Lower lobe of right lung (tissue), 2 donors: ENCODE measurements at regions not wholly inside any gene's neighbourhood (a gene's known extent, or its start where the extent isn't known, plus 50 kb on each side); places are given as distances from the start of the nearest gene placed in this dataset.

Experiments used
- ATAC-seq, 2 donors: fragments of 200-7000 bp; cut with Tn5 transposase; one replicate each; pipeline ENCODE4 v1.9.1; 2020 to 2022; ENCODE audit warnings: mild to moderate bottlenecking in 2 of 2, moderate library complexity in 2 of 2
- DNase-seq: peaks from one replicate; pipeline ENCODE4 v3.0.0-alpha.2; 2020
- H3K27ac ChIP-seq: fragments of 200-600 bp; one replicate; pipeline ENCODE4 v1.8.0; 2022
- H3K27me3 ChIP-seq: fragments of 200-600 bp; one replicate; pipeline ENCODE4 v1.8.0; 2022; ENCODE audit warnings: low read depth
- H3K36me3 ChIP-seq: fragments of 200-600 bp; one replicate; pipeline ENCODE4 v1.8.0; 2022; ENCODE audit warnings: mild to moderate bottlenecking
- H3K4me1 ChIP-seq: fragments of 200-600 bp; one replicate; pipeline ENCODE4 v1.8.0; 2022
- H3K4me3 ChIP-seq: fragments of 200-600 bp; one replicate; pipeline ENCODE4 v1.8.0; 2022; ENCODE audit warnings: mild to moderate bottlenecking
- H3K9me3 ChIP-seq: fragments of 200-600 bp; one replicate; pipeline ENCODE4 v1.8.0; 2022
- CTCF ChIP-seq: fragments of 200-600 bp; IDR thresholded peaks from one replicate; pipeline ENCODE4 v1.8.0; 2022; ENCODE audit warnings: antibody characterized with exemption, mild to moderate bottlenecking
- intact Hi-C: fragments of 100-400 bp; cut with DNase I; formaldehyde crosslinking; loops from one replicate; pipeline ENCODE4 v1.11.0; 2022
- donor health status: DM: no; HTN: yes; CAD: no; lungs with severe emphysema.

- DNase-seq (no peak), ATAC-seq (no peak)
- Histone ChIP-seq H3K9me3 (no peaks in the 10 kb centered on the region), H3K27me3 (no peaks in the 10 kb centered on the region), H3K4me1 (no peaks in the 10 kb centered on the region), H3K27ac (no peak overlapping the region), H3K4me3 (no peak overlapping the region), H3K36me3 (no peaks in the 10 kb centered on the region)
- TF ChIP-seq CTCF, result no peak
- intact Hi-C loops, result no loop called here
Measured at GRCh38 chr13:72149701-72150100, 282.7 kb upstream of the DACH1 start.

GRCh38 chr13:72146816-72147215 is 279.8 kb upstream of the DACH1 start:
- intact Hi-C loops, result no loop called here
- no peaks in the 10 kb centered on the region for H3K9me3 ChIP-seq
- H3K27me3 ChIP-seq, result no peaks in the 10 kb centered on the region
- H3K27ac ChIP-seq, result no peak overlapping the region
- no peaks in the 10 kb centered on the region for H3K4me1 ChIP-seq
- no peak for TF ChIP-seq CTCF
- H3K4me3 ChIP-seq, result no peak overlapping the region
- no peaks in the 10 kb centered on the region for H3K36me3 ChIP-seq
- DNase-seq (no peak), ATAC-seq (no peak)

- Histone ChIP-seq H3K4me1 (no peaks in the 10 kb centered on the region), H3K4me3 (no peak overlapping the region), H3K36me3 (no peaks in the 10 kb centered on the region), H3K27ac (no peak overlapping the region), H3K27me3 (no peaks in the 10 kb centered on the region), H3K9me3 (no peaks in the 10 kb centered on the region)
- DNase-seq, result no peak
- TF ChIP-seq CTCF, result no peak
- no peak for ATAC-seq
- intact Hi-C loops, result no loop called here
Measured at GRCh38 chr13:72145383-72145782, 278.4 kb upstream of the DACH1 start.

GRCh38 chr13:72144636-72145035 is 277.6 kb upstream of the DACH1 start:
- Histone ChIP-seq H3K36me3 (no peaks in the 10 kb centered on the region), H3K4me1 (no peaks in the 10 kb centered on the region), H3K9me3 (no peaks in the 10 kb centered on the region), H3K27me3 (no peaks in the 10 kb centered on the region), H3K27ac (no peak overlapping the region), H3K4me3 (no peak overlapping the region)
- intact Hi-C loops, result no loop called here
- TF ChIP-seq CTCF, result no peak
- ATAC-seq (no peak), DNase-seq (no peak)

- TF ChIP-seq CTCF, result no peak
- DNase-seq (no peak), ATAC-seq (no peak)
- Histone ChIP-seq H3K9me3 (no peaks in the 10 kb centered on the region), H3K27me3 (no peaks in the 10 kb centered on the region), H3K27ac (no peak overlapping the region), H3K36me3 (no peaks in the 10 kb centered on the region), H3K4me3 (no peak overlapping the region), H3K4me1 (no peaks in the 10 kb centered on the region)
- intact Hi-C loops, result no loop called here
Measured at GRCh38 chr13:72141855-72142519, 275.0 kb upstream of the DACH1 start.
